NCI-H146 (cell line): ENCODE measurements at regions not wholly inside any gene's neighbourhood (a gene's known extent, or its start where the extent isn't known, plus 50 kb on each side); places are given as distances from the start of the nearest gene placed in this dataset.
A peak's percentile ranks its signal among the peaks of the same experiment; 100 is the strongest.

ENCODE experiments used
- DNase-seq: peaks from one replicate; lab custom pipeline; 2025; lab: John Stamatoyannopoulos, UW

DNA sequence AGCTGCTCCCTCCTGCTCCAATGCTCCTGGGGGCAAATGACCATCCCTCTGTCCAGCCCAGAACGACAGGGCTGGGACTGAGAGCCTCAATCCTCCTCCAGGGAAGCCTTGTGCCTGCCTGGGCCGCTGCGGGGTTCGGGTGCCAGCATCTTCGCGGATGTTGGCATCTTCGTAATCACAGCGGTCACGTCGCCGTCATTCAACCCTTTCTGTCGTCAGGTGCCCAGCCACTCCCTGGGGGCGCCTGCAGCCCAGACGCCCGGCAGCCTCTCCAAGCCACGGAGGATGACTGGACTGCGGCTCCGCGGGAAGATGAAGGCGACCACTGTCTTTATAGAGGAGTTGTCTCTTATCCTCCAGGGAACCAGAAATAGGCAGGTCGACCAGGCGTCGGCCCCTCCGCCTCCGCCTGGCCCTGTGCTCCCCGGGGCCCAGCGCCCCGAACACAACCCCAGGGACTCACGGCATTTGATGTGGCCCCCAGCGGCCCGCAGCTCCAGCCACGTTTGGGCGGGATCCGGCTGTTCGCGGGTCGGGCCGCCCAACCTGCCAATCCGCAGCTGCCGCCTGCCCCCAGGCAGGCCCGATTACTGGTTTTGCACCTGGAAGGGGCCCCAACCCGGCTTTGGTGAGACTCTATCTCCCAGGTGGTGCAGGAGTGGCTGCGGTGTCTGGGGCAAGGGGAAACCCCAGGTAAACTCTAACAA is 113.9 kb downstream of the THNSL2 start:
- no peak for DNase-seq

- no peak for DNase-seq
Observed at GRCh38 chr2:88281302-88282217, 111.4 kb downstream of the THNSL2 start.

- no peak for DNase-seq
Observed at GRCh38 chr2:88269836-88270235, 99.7 kb downstream of the THNSL2 start.

DNA sequence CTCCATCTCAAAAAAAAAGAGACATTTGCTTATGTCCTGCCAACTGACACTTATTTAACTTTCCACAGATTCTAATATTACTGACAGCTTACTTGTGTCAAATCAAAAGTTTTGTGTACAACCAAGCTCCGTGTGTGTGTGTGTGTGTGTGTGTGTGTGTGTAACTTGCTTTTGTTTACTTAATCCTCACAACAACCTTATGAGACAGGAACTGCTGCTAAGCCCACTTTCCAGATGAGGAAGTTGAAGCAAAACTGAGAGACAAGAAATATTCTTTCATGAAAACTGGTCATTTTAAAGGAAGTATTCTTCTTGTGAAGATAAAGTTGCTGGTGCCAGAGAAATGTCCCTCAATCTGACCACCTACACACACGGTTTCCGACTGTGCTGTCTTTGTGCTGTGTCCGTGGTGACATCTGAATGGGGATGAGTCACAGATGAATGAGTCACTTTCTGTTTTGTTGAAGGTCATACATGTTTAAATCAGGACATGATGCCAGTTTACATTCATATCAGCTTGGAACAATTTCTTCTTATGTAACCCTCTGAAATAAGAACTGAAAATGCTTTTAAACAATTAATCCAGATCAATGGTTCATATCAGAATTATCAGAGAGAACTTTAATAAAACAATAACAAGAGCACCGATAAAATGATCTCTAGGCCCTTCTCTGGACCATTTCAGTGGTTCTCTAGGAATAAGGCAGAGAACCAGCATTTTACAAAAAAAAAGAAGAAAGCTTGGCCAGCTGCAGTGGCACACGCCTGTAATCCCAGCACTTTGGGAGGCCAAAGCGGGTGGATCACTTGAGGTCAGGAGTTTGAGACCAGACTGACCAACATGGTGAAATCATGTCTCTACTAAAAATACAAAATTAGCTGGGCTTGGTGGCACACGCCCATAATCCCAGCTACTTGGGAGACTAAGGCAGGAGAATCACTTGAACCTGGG is 95.5 kb downstream of the THNSL2 start:
- DNase-seq: peak; percentile 62

GRCh38 chr2:88263861-88264260 is 93.7 kb downstream of the THNSL2 start:
- DNase-seq: no peak

- no peak for DNase-seq
Observed at GRCh38 chr2:88261725-88262124, 91.6 kb downstream of the THNSL2 start.

DNA sequence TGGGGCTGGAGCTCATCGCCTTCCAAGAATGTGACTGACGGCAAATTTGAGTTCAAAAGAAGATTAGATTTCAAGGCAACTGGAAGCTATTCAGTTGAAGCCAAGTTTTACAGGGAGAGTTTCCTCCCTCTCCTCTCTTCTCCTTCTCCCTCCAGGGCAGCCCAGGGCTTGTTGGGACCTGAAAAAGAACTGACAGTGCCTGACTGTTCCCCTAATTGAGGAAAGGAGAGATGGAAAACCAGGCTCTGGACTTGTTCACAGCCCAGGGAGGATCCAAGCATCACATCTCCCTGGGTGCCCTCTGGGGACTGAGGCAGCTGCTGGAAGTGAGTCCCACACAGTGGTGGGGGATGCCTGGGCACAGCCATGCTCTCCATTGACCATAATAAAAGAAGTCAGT is 88.1 kb downstream of the THNSL2 start:
- no peak for DNase-seq

DNA sequence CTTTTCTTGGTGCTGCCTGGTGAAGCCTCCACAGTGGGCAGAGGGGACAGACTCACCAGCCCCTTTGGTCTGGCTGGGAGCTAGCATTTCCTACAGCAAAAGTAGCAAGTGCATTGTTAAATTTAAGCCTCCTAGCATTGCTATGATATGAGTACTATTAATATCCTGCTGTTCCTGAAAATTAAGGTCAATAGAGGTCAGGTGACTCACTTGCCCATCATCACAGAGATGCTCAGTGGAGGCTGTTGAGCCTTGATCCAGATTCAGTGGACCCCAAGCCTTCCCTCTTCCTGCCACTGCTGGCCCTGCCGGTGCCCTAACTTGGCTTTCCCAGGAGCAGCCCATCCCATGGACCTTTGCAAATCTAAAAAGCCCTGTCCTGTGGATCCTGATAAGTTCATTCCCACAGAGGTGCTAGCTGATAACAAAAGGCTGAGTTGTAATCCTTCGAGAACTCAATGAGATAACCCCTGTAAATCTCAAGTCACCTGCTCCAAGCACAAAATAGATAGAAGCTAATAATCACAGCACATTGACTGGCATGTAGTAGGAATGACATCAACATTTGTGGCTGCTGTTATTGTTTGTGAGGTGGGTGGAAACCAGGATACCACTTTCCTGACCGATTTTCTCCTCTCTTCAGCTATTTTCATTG is 84.4 kb downstream of the THNSL2 start:
- no peak for DNase-seq

GRCh38 chr2:88253997-88254396 is 83.9 kb downstream of the THNSL2 start:
- no peak for DNase-seq

DNA sequence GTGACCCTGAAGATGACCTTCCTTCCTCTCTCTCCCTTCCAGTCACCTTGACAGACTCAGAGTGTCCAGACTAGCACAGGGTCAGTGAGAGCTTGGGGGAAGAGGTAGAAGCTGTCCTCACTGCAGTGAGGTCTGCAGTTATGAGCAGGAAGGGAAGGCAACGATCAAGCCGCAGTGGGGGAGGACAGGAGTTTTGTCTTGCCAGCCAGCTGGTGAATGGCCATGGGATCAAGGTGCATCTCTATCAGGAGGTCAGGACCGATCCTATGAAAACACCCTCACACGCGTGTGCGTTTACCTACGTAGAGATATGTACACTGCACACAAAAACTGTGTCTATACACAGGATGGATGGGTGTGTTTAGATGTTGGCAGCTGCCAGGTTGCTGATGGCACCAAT is 83.2 kb downstream of the THNSL2 start:
- no peak for DNase-seq

- peak; percentile 33 for DNase-seq
Observed at GRCh38 chr2:88252646-88253045, 82.5 kb downstream of the THNSL2 start.

GRCh38 chr2:88252111-88252510 is 82.0 kb downstream of the THNSL2 start:
- DNase-seq: no peak

DNA sequence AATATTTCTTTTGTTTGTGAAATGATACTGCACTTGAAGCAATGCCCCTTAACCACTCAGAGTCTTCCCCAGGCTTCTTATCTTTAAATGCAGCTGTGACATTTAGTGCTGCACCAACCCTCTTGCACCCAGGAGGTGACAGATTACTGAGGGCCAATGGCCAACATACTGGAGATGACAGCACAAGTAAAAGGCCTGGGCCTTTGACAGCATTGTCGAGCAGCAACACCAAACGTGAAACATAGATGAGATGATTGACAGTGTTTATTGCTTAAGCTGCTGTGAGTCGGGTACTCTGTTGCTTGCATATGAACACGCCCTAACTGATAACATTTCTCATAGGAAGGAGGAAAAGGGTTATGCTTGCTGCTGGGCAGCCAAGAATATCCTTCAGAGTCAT is 80.3 kb downstream of the THNSL2 start:
- DNase-seq: no peak

DNA sequence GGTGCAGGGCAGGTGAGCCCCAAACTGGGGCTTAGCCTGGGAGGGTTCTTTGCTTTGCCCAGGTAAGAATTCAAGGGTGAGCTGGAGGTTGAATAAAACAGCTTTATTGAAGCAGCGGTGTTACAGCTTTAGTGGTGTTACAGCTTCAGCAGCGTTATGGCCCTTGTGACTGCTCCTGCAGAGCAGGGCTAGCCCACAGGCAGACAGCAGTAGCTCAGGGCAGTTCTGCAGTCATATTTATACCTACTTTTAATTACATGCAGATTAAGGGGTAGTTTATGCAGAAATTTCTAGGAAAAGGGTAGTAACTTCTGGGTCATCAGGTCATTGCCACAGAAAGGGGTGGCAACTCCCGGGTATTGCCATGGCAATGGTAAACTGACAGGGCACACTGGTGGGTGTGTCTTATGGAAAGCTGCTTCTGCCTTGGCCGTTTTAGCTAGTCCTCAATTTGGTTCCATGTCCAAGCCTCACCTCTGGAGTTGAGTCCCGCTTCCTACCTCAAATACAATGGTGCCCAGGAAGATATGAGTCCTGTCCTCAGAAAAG is 78.2 kb downstream of the THNSL2 start:
- no peak for DNase-seq

GRCh38 chr2:88247531-88247930 is 77.4 kb downstream of the THNSL2 start:
- no peak for DNase-seq

- no peak for DNase-seq
Observed at GRCh38 chr2:88245109-88245508, 75.0 kb downstream of the THNSL2 start.

DNA sequence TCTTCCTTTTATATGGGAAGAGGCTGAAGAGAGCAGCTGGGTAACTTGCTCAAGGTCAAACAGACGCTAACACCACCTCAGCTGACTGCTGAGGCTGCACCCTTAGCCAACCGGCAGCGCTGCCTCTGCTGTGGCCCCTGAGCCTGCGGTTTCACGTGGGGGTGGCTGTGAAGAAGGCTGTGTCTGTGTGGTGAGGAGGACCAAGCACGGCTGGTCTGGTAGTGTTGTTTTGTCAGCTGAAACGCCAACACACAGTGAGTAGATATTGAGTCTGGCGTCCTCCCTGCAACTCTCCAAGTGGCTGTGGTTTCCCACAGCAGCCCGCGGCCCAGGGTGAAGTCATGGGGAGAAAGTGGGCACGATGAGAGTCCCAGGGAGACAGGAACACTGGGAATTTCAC is 69.6 kb downstream of the THNSL2 start:
- DNase-seq: no peak

DNA sequence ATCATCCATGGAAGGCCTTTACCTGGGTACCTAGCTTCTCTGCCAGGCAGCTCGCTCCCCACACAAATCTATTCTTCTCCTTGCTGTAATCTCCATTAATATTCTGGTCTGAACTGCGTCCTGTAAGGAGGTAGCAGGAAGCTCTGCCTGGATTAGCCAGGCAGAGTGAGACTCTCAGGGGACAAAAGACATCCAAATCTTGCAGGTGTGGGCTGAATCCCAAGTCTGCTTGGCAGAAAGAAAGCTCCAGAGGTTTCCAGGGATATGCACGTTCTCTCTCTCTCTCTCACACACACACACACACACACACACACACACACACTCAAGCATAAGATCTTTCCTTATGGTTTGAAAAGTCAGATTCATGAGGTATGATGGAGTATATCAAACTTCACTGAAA is 66.5 kb downstream of the THNSL2 start:
- DNase-seq: no peak
